Ammon's horn (tissue), 1 donor: ENCODE measurements at regions not wholly inside any gene's neighbourhood (a gene's known extent, or its start where the extent isn't known, plus 50 kb on each side); places are given as distances from the start of the nearest gene placed in this dataset.
"Not testable (repeated sequence)": the region's sequence is repeated elsewhere in the genome, so short reads cannot be mapped to it uniquely, and the experiment has no call there.

Source experiments
- DNase-seq: peaks from one replicate; pipeline ENCODE4 v3.0.0-alpha.2; 2016; ENCODE audit warnings: low spot score

GRCh38 chr7:46292741-46293140 lies 371.7 kb upstream of the IGFBP3 start:
- no peak for DNase-seq

- no peak for DNase-seq
Measured at GRCh38 chr7:46291601-46292150, 370.6 kb upstream of the IGFBP3 start.

- no peak for DNase-seq
Measured at GRCh38 chr7:46291050-46291438, 370.0 kb upstream of the IGFBP3 start.

GRCh38 chr7:46290374-46291049 lies 369.4 kb upstream of the IGFBP3 start:
- DNase-seq, result no peak

GRCh38 chr7:46288861-46289260 lies 367.8 kb upstream of the IGFBP3 start:
- DNase-seq, result no peak

GRCh38 chr7:46288010-46288409 lies 366.9 kb upstream of the IGFBP3 start:
- DNase-seq, result no peak

- DNase-seq, result no peak
Measured at GRCh38 chr7:46286957-46287356, 365.9 kb upstream of the IGFBP3 start.

- no peak for DNase-seq
Measured at GRCh38 chr7:46286356-46286755, 365.3 kb upstream of the IGFBP3 start.

GRCh38 chr7:46285878-46286277 lies 364.8 kb upstream of the IGFBP3 start:
- no peak for DNase-seq

- DNase-seq, result no peak
Measured at GRCh38 chr7:46283852-46284251, 362.8 kb upstream of the IGFBP3 start.

GRCh38 chr7:46282155-46282554 lies 361.1 kb upstream of the IGFBP3 start:
- no peak for DNase-seq

- no peak for DNase-seq
Measured at GRCh38 chr7:46281071-46281470, 360.0 kb upstream of the IGFBP3 start.

GRCh38 chr7:46279290-46279689 lies 358.2 kb upstream of the IGFBP3 start:
- no peak for DNase-seq

- DNase-seq, result no peak
Measured at GRCh38 chr7:46264646-46265045, 343.6 kb upstream of the IGFBP3 start.

- DNase-seq, result not testable (repeated sequence)
Measured at GRCh38 chr7:46261638-46262037, 340.6 kb upstream of the IGFBP3 start.

- no peak for DNase-seq
Measured at GRCh38 chr7:46259947-46260346, 338.9 kb upstream of the IGFBP3 start.

- DNase-seq, result no peak
Measured at GRCh38 chr7:46257761-46258448, 336.8 kb upstream of the IGFBP3 start.

- no peak for DNase-seq
Measured at GRCh38 chr7:46256870-46257661, 336.0 kb upstream of the IGFBP3 start.

- DNase-seq, result no peak
Measured at GRCh38 chr7:46253520-46253919, 332.4 kb upstream of the IGFBP3 start.

- DNase-seq, result no peak
Measured at GRCh38 chr7:46247664-46248063, 326.6 kb upstream of the IGFBP3 start.

GRCh38 chr7:46245586-46246111 lies 324.6 kb upstream of the IGFBP3 start:
- no peak for DNase-seq

- no peak for DNase-seq
Measured at GRCh38 chr7:46244757-46245156, 323.7 kb upstream of the IGFBP3 start.
